Pancreas (tissue), 10 donors: ENCODE measurements at regions not wholly inside any gene's neighbourhood (a gene's known extent, or its start where the extent isn't known, plus 50 kb on each side); places are given as distances from the start of the nearest gene placed in this dataset.

Experiments used
- ATAC-seq, 4 donors: fragments of 200-7000 bp; cut with Tn5 transposase; one replicate each; pipeline versions ENCODE4 v1.8.0 to v1.9.1; 2020; ENCODE audit warnings: mild to moderate bottlenecking in 4 of 4, moderate library complexity in 4 of 4
- DNase-seq, 6 donors: peaks; one replicate each; pipeline ENCODE4 v3.0.0-alpha.2; 2020
- FAIRE-seq: peaks from 2 replicates; lab custom pipeline; 2012; peaks lifted over from hg19 to GRCh38; lab: Jason Lieb, UNC
- H3K27ac ChIP-seq, 4 donors: fragments of 200-600 bp; sonication (generic); 1 replicate in 3 of 4; 2 replicates in 1 of 4; pipeline versions ENCODE4 v1.5.0 to v1.8.0; 2020
- H3K27me3 ChIP-seq, 4 donors: fragments of 200-600 bp; one replicate each; pipeline ENCODE4 v1.8.0; 2021
- H3K36me3 ChIP-seq, 3 donors: fragments of 200-600 bp; sonication (generic) in 1 of 3; one replicate each; pipeline versions ENCODE4 v1.5.0 to v1.8.0; 2020 to 2021
- H3K4me1 ChIP-seq, 3 donors: fragments of 200-600 bp; one replicate each; pipeline ENCODE4 v1.8.0; 2021
- H3K4me3 ChIP-seq, 4 donors: fragments of 200-600 bp; sonication (generic) in 2 of 4; one replicate each; pipeline versions ENCODE4 v1.5.0 to v1.8.0; 2020 to 2021
- H3K9me3 ChIP-seq, 4 donors: fragments of 200-600 bp; one replicate each; pipeline ENCODE4 v1.8.0; 2021
- WGBS, 2 donors: extraction: QIAGEN DNeasy Blood & Tissue Kit; methylation state at CpG; one replicate each; pipeline ENCODE4 v1.1.7; 2013; 5-methylcytosine and 5-hydroxymethylcytosine counted together
- intact Hi-C, 3 donors: fragments of 100-400 bp; cut with DNase I; formaldehyde crosslinking; loops; one replicate each; pipeline versions ENCODE4 v1.11.1 to v1.14.2; 2022
- TF ChIP-seq, protein P1 (sequence below), 4 donors: fragments of 200-600 bp; sonication (generic) in 3 of 4; IDR thresholded peaks; one replicate each; pipeline versions ENCODE4 v1.5.0 to v1.8.0; 2021; ENCODE audit warnings: antibody characterized with exemption in 4 of 4
- donor health status: healthy with polysubstance abuse.
- donor health status: DM: no; HTN: no; CAD: no; lungs with moderate emphysema.
- donor health status: DM: no; HTN: no; CAD: no.
- donor health status: control.
- donor health status: control.
- donor health status: Bipolar disorder and iron deficiency.
- donor health status: DM: yes; HTN: yes; CAD: no.
- donor health status: DM: no; HTN: no; CAD: no.
- donor health status: DM: no; HTN: no; CAD: no.
- donor health status: DM: yes; HTN: yes; CAD: no.

DNA sequence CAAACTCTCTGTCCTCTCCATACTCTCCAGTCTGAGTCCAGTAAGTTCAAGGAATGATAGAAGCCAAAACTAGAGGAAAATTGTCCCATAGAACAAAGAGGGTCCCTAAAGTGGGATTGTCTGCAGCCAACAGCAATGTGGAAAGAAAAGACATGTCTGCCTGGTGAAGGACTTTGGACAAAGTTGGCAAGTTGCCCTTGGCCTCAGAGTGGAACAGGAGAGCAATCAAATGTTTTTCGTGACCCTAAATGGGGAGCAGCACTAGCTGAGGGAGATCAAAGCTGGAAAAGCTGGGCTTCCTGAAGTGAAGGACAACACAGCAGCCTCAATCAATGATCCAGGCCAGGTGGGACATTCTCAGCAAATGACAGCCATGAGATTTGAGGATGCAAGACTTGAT is 183.5 kb downstream of the CHD9NB start:
- TF ChIP-seq, protein P1, sequence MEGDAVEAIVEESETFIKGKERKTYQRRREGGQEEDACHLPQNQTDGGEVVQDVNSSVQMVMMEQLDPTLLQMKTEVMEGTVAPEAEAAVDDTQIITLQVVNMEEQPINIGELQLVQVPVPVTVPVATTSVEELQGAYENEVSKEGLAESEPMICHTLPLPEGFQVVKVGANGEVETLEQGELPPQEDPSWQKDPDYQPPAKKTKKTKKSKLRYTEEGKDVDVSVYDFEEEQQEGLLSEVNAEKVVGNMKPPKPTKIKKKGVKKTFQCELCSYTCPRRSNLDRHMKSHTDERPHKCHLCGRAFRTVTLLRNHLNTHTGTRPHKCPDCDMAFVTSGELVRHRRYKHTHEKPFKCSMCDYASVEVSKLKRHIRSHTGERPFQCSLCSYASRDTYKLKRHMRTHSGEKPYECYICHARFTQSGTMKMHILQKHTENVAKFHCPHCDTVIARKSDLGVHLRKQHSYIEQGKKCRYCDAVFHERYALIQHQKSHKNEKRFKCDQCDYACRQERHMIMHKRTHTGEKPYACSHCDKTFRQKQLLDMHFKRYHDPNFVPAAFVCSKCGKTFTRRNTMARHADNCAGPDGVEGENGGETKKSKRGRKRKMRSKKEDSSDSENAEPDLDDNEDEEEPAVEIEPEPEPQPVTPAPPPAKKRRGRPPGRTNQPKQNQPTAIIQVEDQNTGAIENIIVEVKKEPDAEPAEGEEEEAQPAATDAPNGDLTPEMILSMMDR (IDR thresholded peaks at IDR 0.05): no peak
- no peak for ATAC-seq

DNA sequence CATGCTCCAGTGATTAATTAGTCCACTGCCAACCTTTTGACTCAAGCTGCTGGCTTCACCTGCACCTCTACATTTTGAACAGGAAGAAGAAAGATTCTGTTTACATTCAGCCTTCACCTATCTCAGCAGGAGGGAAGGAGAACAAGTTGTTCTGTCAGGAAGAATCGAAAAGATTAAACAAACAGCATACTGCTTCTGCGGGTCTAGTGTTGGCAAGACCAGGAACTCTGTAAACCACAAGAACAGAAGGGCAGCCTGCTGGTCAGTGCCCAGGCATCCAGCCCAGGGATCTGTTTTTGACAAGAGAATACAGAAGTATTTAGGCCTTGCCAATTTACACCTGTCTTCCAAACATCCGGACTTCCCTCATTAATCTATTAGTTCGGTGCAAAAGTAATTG is 189.7 kb downstream of the CHD9NB start:
- no peaks in the 10 kb centered on the region for H3K4me1 ChIP-seq
- FAIRE-seq: no peak
- intact Hi-C loops: no loop called here
- TF ChIP-seq, protein P1 (IDR thresholded peaks at IDR 0.05): no peak
- WGBS, 2 donors: 28 to 31% methylated on average over 4 of the region's 4 CpGs
- no peaks in the 10 kb centered on the region for H3K9me3 ChIP-seq
- no peaks in the 10 kb centered on the region for H3K36me3 ChIP-seq
- no peak overlapping the region for H3K27ac ChIP-seq
- no peak for DNase-seq
- no peaks in the 10 kb centered on the region for H3K27me3 ChIP-seq
- ATAC-seq: peak; percentile 40 to 64 (median 45)
- H3K4me3 ChIP-seq: no peak overlapping the region

More for the DNA sequence above, 183.5 kb downstream of the CHD9NB start:
- Histone ChIP-seq H3K9me3 (no peaks in the 10 kb centered on the region), H3K4me3 (no peak overlapping the region), H3K27me3 (no peaks in the 10 kb centered on the region), H3K4me1 (no peaks in the 10 kb centered on the region), H3K36me3 (no peaks in the 10 kb centered on the region), H3K27ac (no peak overlapping the region)
- DNase-seq (no peak), FAIRE-seq (no peak)
- WGBS, 2 donors: 13 to 43% methylated on average over 1 of the region's 1 CpG
- intact Hi-C loops: no loop called here

DNA sequence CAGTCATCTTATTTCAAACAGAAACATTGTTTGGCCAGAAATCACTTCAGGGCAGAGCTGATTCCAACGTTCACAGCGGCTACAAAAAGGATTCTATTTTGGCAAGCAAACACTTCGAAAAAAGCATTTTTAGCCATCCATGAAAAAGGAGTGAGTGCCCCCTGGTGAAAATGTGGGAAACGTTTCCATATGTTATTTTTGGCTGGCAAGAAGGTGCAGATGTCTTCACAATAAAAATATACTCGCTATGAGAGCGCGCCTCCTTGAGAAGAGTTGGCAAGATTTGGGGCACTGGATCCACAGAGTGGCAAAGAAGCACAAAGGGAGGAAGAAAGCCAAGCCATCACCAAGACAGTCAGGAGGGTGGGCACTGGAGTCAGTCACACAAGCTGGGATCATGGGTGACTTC is 191.1 kb downstream of the CHD9NB start:
- Histone ChIP-seq H3K4me3 (no peak overlapping the region), H3K9me3 (no peaks in the 10 kb centered on the region), H3K27ac (no peak overlapping the region), H3K4me1 (no peaks in the 10 kb centered on the region), H3K27me3 (no peaks in the 10 kb centered on the region), H3K36me3 (no peaks in the 10 kb centered on the region)
- no peak for FAIRE-seq
- TF ChIP-seq, protein P1 (IDR thresholded peaks at IDR 0.05): peak in 3 of 4 donors; percentile 11 to 23 (median 12)
- peak; percentile 38 to 75 (median 60) for ATAC-seq
- DNase-seq: peak in 1 of 6 donors; percentile 25
- intact Hi-C loops: no loop called here
- 18 to 21% methylated on average over 7 of the region's 7 CpGs for WGBS, 2 donors

DNA sequence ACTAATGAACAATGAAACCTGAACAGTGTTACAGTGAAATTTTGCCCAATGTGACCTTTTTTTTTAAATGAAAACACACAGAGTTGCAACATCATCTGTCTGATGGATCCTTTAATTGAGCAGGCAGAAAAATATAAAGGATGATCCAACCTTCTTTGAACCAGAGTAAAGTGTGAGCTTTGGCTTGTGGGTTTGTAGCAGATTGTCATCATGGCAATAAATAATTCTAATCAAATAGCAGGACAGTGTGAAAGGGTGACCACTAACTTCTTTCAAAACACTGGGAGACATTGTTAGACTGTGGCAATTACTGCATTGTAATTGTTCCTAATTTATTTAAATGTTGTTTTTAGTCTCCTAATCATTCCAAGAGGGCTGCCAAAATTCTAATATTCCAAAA is 197.2 kb downstream of the CHD9NB start:
- ATAC-seq: no peak
- H3K9me3 ChIP-seq: no peaks in the 10 kb centered on the region
- H3K27ac ChIP-seq: no peak overlapping the region
- no peaks in the 10 kb centered on the region for H3K4me1 ChIP-seq
- DNase-seq: no peak
- TF ChIP-seq, protein P1 (IDR thresholded peaks at IDR 0.05): no peak
- H3K36me3 ChIP-seq: no peaks in the 10 kb centered on the region
- H3K27me3 ChIP-seq: no peaks in the 10 kb centered on the region
- FAIRE-seq: no peak
- H3K4me3 ChIP-seq: no peak overlapping the region
- intact Hi-C loops: no loop called here

DNA sequence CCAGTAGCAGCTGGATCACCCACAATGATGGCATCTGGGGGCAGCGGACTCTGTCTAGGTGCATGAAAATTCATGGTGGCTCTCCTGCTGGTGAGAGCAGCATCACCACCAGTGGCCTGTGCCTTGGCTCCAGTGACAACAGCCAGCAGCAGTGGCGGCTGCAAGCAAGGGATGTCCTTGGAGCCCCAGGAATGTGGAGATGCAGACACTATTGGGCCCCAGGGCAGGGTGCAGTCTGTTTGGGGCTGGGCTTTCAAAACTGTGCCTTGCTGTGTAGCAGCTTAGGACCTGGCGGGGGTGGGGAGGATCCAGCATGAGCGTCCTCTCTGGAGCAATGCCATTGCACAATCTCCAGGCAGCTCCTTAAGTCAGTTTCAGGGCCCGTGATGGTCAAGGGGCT is 199.7 kb downstream of the CHD9NB start:
- H3K36me3 ChIP-seq: no peaks in the 10 kb centered on the region
- DNase-seq (peak in 1 of 6 donors; percentile 23), FAIRE-seq (no peak), ATAC-seq (no peak)
- intact Hi-C loops: no loop called here
- no peaks in the 10 kb centered on the region for H3K9me3 ChIP-seq
- WGBS, 2 donors: 75 to 92% methylated on average over 5 of the region's 5 CpGs
- TF ChIP-seq, protein P1 (IDR thresholded peaks at IDR 0.05): no peak
- no peak overlapping the region for H3K4me3 ChIP-seq
- H3K4me1 ChIP-seq: no peaks in the 10 kb centered on the region
- H3K27ac ChIP-seq: no peak overlapping the region
- no peaks in the 10 kb centered on the region for H3K27me3 ChIP-seq
